GM12801 (cell line): ENCODE measurements at regions not wholly inside any gene's neighbourhood (a gene's known extent, or its start where the extent isn't known, plus 50 kb on each side); places are given as distances from the start of the nearest gene placed in this dataset.

Experiments used
- TF ChIP-seq, protein P1 (sequence below): IDR thresholded peaks from one replicate; pipeline ENCODE4 v1.5.1; 2011; ENCODE audit warnings: control low read depth; ENCODE audit not compliant: insufficient read length; ENCODE audit errors: extremely low read depth

GRCh38 chr9:7510199-7510598 lies 289.4 kb downstream of the DMAC1 start:
- TF ChIP-seq, protein P1, sequence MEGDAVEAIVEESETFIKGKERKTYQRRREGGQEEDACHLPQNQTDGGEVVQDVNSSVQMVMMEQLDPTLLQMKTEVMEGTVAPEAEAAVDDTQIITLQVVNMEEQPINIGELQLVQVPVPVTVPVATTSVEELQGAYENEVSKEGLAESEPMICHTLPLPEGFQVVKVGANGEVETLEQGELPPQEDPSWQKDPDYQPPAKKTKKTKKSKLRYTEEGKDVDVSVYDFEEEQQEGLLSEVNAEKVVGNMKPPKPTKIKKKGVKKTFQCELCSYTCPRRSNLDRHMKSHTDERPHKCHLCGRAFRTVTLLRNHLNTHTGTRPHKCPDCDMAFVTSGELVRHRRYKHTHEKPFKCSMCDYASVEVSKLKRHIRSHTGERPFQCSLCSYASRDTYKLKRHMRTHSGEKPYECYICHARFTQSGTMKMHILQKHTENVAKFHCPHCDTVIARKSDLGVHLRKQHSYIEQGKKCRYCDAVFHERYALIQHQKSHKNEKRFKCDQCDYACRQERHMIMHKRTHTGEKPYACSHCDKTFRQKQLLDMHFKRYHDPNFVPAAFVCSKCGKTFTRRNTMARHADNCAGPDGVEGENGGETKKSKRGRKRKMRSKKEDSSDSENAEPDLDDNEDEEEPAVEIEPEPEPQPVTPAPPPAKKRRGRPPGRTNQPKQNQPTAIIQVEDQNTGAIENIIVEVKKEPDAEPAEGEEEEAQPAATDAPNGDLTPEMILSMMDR, result no peak

- TF ChIP-seq, protein P1, result no peak
Observed at GRCh38 chr9:7509576-7510145, 289.9 kb downstream of the DMAC1 start.

- TF ChIP-seq, protein P1, result no peak
Observed at GRCh38 chr9:7508516-7508915, 291.1 kb downstream of the DMAC1 start.

GRCh38 chr9:7507566-7508270 lies 291.9 kb downstream of the DMAC1 start:
- TF ChIP-seq, protein P1, result no peak

DNA sequence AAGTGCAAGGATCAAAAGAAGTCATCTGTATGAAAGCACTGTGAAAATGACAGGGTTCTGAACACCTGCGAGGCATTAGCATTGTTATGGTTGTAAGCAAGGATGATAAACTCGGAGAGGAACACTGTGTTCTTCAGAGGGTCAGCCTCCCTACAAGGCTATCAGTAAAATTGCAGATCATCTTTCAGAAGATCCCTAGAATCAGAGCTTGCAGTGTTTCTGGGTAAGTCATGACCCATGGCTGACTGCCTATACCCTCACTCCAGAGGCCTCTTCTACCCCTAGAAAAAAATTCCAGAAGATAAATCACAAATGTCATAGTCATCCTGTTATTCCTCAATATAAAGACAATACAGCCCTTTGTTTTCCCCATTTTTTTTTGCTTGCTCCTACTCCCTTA lies 292.6 kb downstream of the DMAC1 start:
- TF ChIP-seq, protein P1, result no peak

DNA sequence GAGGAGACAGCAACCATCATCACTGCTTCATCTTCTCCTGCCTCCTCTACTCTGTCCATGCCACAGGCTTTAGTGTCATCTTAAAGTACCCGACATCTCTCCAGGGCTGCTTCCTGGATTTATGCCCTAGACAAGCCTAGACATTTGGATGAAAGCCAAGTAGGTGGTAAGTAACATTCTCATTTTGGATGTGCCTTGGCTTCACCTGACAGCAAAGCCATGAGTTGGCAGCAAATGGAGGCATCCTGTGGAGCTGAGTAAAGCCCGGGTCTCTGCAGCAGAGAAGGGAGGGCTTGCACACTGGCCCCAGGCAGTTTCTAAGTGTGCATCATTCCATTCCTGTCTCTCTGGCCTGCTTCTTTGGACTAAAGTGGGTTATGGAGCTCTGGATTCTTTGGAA lies 299.1 kb downstream of the DMAC1 start:
- TF ChIP-seq, protein P1, result no peak

DNA sequence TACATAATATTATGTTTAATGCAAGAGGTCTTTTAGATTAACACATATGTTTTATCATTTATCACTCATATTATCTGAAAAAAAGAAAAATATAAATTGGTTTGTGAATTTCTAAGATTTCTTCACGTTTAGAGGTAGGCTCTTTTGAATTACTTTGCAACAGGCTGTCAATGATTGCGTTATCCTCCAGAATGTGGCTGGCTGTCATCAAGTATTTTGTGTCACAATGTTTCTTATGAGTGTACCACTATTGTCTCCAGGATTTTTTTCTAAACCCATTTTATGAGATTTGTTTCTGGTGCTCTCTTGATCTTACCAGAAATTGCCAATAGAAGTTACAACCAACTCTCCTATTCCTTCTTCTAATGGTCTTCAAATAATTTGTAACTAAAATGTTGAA lies 307.9 kb downstream of the DMAC1 start:
- TF ChIP-seq, protein P1, result no peak
